ENCODE measurements at regions not wholly inside any gene's neighbourhood (a gene's known extent, or its start where the extent isn't known, plus 50 kb on each side); places are given as distances from the start of the nearest gene placed in this dataset.

GRCh38 chr18:65422544-65423136 lies 328.2 kb upstream of the CDH7 start:
- FAIRE-seq (no peak), DNase-seq (ENCODE audit: low spot score in 2 of 2) (no peak)

- DNase-seq (ENCODE audit: low spot score in 2 of 2) = no peak
These were observed 335.7 kb upstream of the CDH7 start for GRCh38 chr18:65415098-65415497.

GRCh38 chr18:65414501-65414900 lies 336.3 kb upstream of the CDH7 start:
- no peak for FAIRE-seq
- no peak for DNase-seq (ENCODE audit: low spot score in 2 of 2)

More at GRCh38 chr18:65415098-65415497, 335.7 kb upstream of the CDH7 start:
- no peak for FAIRE-seq

- FAIRE-seq (no peak), DNase-seq (ENCODE audit: low spot score in 2 of 2) (no peak)
These were observed 339.8 kb upstream of the CDH7 start for GRCh38 chr18:65411061-65411460.

GRCh38 chr18:65409261-65409660 lies 341.6 kb upstream of the CDH7 start:
- DNase-seq (ENCODE audit: low spot score in 2 of 2) (no peak), FAIRE-seq (no peak)

- DNase-seq (ENCODE audit: low spot score in 2 of 2) (no peak), FAIRE-seq (no peak)
These were observed 347.3 kb upstream of the CDH7 start for GRCh38 chr18:65403534-65403933.

GRCh38 chr18:65399091-65399490 lies 351.7 kb upstream of the CDH7 start:
- FAIRE-seq (no peak), DNase-seq (ENCODE audit: low spot score in 2 of 2) (no peak)

- FAIRE-seq = no peak
- DNase-seq (ENCODE audit: low spot score in 2 of 2) = no peak
These were observed 352.3 kb upstream of the CDH7 start for GRCh38 chr18:65398347-65399075.

- FAIRE-seq = no peak
- no peak for DNase-seq (ENCODE audit: low spot score in 2 of 2)
These were observed 369.8 kb upstream of the CDH7 start for GRCh38 chr18:65380986-65381385.

GRCh38 chr18:65380571-65380970 lies 370.2 kb upstream of the CDH7 start:
- FAIRE-seq (no peak), DNase-seq (ENCODE audit: low spot score in 2 of 2) (no peak)

- DNase-seq (ENCODE audit: low spot score in 2 of 2) (no peak), FAIRE-seq (no peak)
These were observed 377.9 kb upstream of the CDH7 start for GRCh38 chr18:65372904-65373303.

GRCh38 chr18:65365245-65365980 lies 385.4 kb upstream of the CDH7 start:
- DNase-seq (ENCODE audit: low spot score in 2 of 2) = no peak
- no peak for FAIRE-seq

- FAIRE-seq = no peak
- DNase-seq (ENCODE audit: low spot score in 2 of 2) = no peak
These were observed 386.7 kb upstream of the CDH7 start for GRCh38 chr18:65363911-65364632.

GRCh38 chr18:65363011-65363410 lies 387.8 kb upstream of the CDH7 start:
- FAIRE-seq (no peak), DNase-seq (ENCODE audit: low spot score in 2 of 2) (no peak)

- DNase-seq (ENCODE audit: low spot score in 2 of 2) = no peak
- no peak for FAIRE-seq
These were observed 391.3 kb upstream of the CDH7 start for GRCh38 chr18:65359479-65359878.

GRCh38 chr18:65358306-65358705 lies 392.5 kb upstream of the CDH7 start:
- DNase-seq (ENCODE audit: low spot score in 2 of 2) = no peak
- no peak for FAIRE-seq

- DNase-seq (ENCODE audit: low spot score in 2 of 2) (no peak), FAIRE-seq (no peak)
These were observed 398.6 kb upstream of the CDH7 start for GRCh38 chr18:65352186-65352585.

- FAIRE-seq (no peak), DNase-seq (ENCODE audit: low spot score in 2 of 2) (no peak)
These were observed 401.2 kb upstream of the CDH7 start for GRCh38 chr18:65349635-65350034.

GRCh38 chr18:65347446-65347845 lies 403.4 kb upstream of the CDH7 start:
- DNase-seq (ENCODE audit: low spot score in 2 of 2) = no peak
- no peak for FAIRE-seq

- no peak for FAIRE-seq
- no peak for DNase-seq (ENCODE audit: low spot score in 2 of 2)
These were observed 404.7 kb upstream of the CDH7 start for GRCh38 chr18:65346086-65346485.

- no peak for DNase-seq (ENCODE audit: low spot score in 2 of 2)
These were observed 407.2 kb upstream of the CDH7 start for GRCh38 chr18:65343571-65343970.

More at GRCh38 chr18:65343571-65343970, 407.2 kb upstream of the CDH7 start:
- FAIRE-seq = no peak
